DND-41 (cell line): ENCODE measurements at regions not wholly inside any gene's neighbourhood (a gene's known extent, or its start where the extent isn't known, plus 50 kb on each side); places are given as distances from the start of the nearest gene placed in this dataset.

ENCODE experiments used
- CTCF ChIP-seq: IDR thresholded peaks from 2 replicates; pipeline ENCODE4 v1.5.1; 2012; ENCODE audit warnings: borderline replicate concordance, low read length, moderate library complexity, mild to moderate bottlenecking; ENCODE audit not compliant: poor library complexity, severe bottlenecking; ENCODE audit errors: extremely low read depth
- EZH2 ChIP-seq: IDR thresholded peaks from 3 replicates; pipeline ENCODE4 v1.6.1; 2012; ENCODE audit warnings: borderline replicate concordance, low read depth, mild to moderate bottlenecking, moderate library complexity, low read length, inconsistent platforms; ENCODE audit not compliant: severe bottlenecking

GRCh38 chr9:79131246-79131774 is 440.5 kb upstream of the TLE4 start:
- TF ChIP-seq CTCF (no peak), EZH2 (no peak)
